ENCODE measurements at regions not wholly inside any gene's neighbourhood (a gene's known extent, or its start where the extent isn't known, plus 50 kb on each side); places are given as distances from the start of the nearest gene placed in this dataset.

DNA sequence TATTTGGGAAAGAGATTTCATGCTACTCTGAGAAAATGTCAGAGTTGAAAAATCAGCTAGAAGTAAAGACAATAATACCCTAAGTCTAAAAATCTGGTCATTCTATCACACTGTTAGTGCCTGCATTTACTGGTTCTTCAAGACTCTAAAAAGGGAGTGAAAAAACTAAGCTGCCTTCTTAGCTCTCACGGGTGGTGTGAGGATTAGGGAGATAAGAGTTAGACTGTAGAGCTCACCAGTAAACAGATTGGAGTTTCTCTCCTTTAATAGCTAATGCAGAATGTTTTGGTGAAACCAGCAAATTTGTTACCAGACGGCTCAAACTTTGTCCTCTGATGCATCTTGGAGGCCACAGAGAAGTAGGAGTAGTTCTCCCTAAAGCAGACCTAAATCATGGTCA lies 135.0 kb upstream of the OTX2 start:
- H2BK15ac ChIP-seq (ENCODE audit: low read depth, low read length), result no peak overlapping the region
- no CpG with 5 or more reads among the region's 2 CpGs for WGBS (ENCODE audit: extremely low coverage, insufficient read length, low lambda C conversion rate)
- H3K27me3 Mint-ChIP-seq (ENCODE audit: low read depth), result no peaks in the 10 kb centered on the region
- no peak overlapping the region for H3K9ac ChIP-seq (ENCODE audit: extremely low read depth, insufficient read length, low read length)
- H4K8ac ChIP-seq (replicated peaks; ENCODE audit: insufficient read length, low read depth, low read length), result no peak overlapping the region
- H2BK20ac ChIP-seq (ENCODE audit: low read depth, low read length, poor library complexity, severe bottlenecking), result no peak overlapping the region
- no peak overlapping the region for H3K18ac ChIP-seq (ENCODE audit: insufficient read length, low read depth, low read length)
- no peak overlapping the region for H2AK5ac ChIP-seq (ENCODE audit: insufficient read length, low read length)
- no peak overlapping the region for H2BK5ac ChIP-seq (ENCODE audit: insufficient read length, low read length)
- no peak overlapping the region for H3K4ac ChIP-seq (ENCODE audit: low read depth, low read length)
- H3K36me3 Mint-ChIP-seq (ENCODE audit: insufficient read depth in 1 of 3, low read depth in 3 of 3), result peaks cover 0 to 10% (median 3%) of the 10 kb centered on the region in 3 experiments; a peak in 5 of 7 replicates
- H3K14ac ChIP-seq (ENCODE audit: insufficient read depth, low read length), result no peak overlapping the region
- no peak overlapping the region for H4K5ac ChIP-seq (ENCODE audit: insufficient read length, low read depth, low read length)
- DNase-seq, result no peak
- no peaks in the 10 kb centered on the region for H3K9me3 ChIP-seq (ENCODE audit: control insufficient read depth, low read depth, low read length)
- no peaks in the 10 kb centered on the region for H3K23me2 ChIP-seq (ENCODE audit: insufficient read length, low read depth, low read length, poor library complexity, severe bottlenecking)
- no peak overlapping the region for H3K27ac ChIP-seq (ENCODE audit: insufficient read length, low read depth, low read length)
- peaks cover 4 to 8% of the 10 kb centered on the region in 2 experiments; a peak in 1 of 4 replicates for H3K4me1 Mint-ChIP-seq
- H2AFZ ChIP-seq (ENCODE audit: low read length), result no peak overlapping the region
- no peak overlapping the region for H4K91ac ChIP-seq (ENCODE audit: insufficient read length, low read depth, low read length)
- H3T11ph ChIP-seq (ENCODE audit: low read length), result no peak overlapping the region
- TF ChIP-seq, protein P1, sequence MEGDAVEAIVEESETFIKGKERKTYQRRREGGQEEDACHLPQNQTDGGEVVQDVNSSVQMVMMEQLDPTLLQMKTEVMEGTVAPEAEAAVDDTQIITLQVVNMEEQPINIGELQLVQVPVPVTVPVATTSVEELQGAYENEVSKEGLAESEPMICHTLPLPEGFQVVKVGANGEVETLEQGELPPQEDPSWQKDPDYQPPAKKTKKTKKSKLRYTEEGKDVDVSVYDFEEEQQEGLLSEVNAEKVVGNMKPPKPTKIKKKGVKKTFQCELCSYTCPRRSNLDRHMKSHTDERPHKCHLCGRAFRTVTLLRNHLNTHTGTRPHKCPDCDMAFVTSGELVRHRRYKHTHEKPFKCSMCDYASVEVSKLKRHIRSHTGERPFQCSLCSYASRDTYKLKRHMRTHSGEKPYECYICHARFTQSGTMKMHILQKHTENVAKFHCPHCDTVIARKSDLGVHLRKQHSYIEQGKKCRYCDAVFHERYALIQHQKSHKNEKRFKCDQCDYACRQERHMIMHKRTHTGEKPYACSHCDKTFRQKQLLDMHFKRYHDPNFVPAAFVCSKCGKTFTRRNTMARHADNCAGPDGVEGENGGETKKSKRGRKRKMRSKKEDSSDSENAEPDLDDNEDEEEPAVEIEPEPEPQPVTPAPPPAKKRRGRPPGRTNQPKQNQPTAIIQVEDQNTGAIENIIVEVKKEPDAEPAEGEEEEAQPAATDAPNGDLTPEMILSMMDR (conservative IDR thresholded peaks at IDR 0.05), result no peak
- H3K27me3 ChIP-seq (ENCODE audit: insufficient read depth, low read length), result no peaks in the 10 kb centered on the region
- H2BK120ac ChIP-seq (ENCODE audit: low read depth, low read length, poor library complexity, severe bottlenecking), result no peak overlapping the region
- H3K79me1 ChIP-seq (ENCODE audit: insufficient read depth, low read depth, low read length, poor library complexity, severe bottlenecking), result no peaks in the 10 kb centered on the region
- peaks cover 3 to 7% of the 10 kb centered on the region in 2 experiments; a peak in 2 of 5 replicates for H3K9me3 Mint-ChIP-seq
- no peaks in the 10 kb centered on the region for H4K20me1 ChIP-seq (ENCODE audit: control insufficient read depth, insufficient read depth, insufficient read length)
- H3K4me3 Mint-ChIP-seq, result no peak overlapping the region
- no peak overlapping the region for H3K56ac ChIP-seq (ENCODE audit: insufficient read length, low read depth, low read length)
- no peak overlapping the region for H2BK12ac ChIP-seq (ENCODE audit: insufficient read length, low read depth, low read length)
- H3K4me2 ChIP-seq (ENCODE audit: insufficient read depth, insufficient read length, low read length), result no peak overlapping the region
- H3K4me1 ChIP-seq (ENCODE audit: insufficient read depth, low read length), result no peaks in the 10 kb centered on the region
- no peak overlapping the region for H3K23ac ChIP-seq (ENCODE audit: insufficient read length, low read depth, low read length)
- no peaks in the 10 kb centered on the region for H3K79me2 ChIP-seq (ENCODE audit: insufficient read depth, low read length)
- no peak overlapping the region for H3K27ac Mint-ChIP-seq

Data from H9 (cell line).